B cell (primary cell): ENCODE measurements at regions not wholly inside any gene's neighbourhood (a gene's known extent, or its start where the extent isn't known, plus 50 kb on each side); places are given as distances from the start of the nearest gene placed in this dataset.

Source experiments
- EZH2 ChIP-seq: IDR thresholded peaks from 2 replicates; pipeline ENCODE4 v1.6.1; 2012; ENCODE audit warnings: borderline replicate concordance, low read depth, mild to moderate bottlenecking, moderate library complexity, low read length; ENCODE audit not compliant: insufficient read depth, poor library complexity, severe bottlenecking
- TF ChIP-seq, protein P1 (sequence below): fragments of 200-600 bp; IDR thresholded peaks from one replicate; pipeline ENCODE4 v1.8.0; 2022; ENCODE audit warnings: antibody characterized with exemption, mild to moderate bottlenecking

DNA sequence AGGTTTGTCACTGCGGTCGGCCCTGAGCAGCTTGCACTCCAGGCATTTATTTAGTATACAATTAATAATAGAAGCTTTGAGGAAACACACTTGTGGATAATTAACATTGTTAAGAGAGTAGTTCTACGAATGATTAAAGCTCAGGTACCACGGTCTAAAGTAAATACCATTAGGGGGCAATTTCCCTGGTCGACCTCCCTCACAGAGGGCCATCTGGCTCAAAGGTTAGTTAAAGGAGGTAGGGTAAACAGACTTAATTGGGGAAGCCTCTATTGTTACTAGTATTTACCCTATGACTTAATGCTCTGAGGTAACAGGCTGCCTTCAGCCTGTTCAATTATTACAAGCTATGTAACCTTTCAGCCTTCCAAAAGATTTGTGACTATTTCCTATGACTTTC, 122.3 kb upstream of the SLC44A3 start:
- TF ChIP-seq, protein P1, sequence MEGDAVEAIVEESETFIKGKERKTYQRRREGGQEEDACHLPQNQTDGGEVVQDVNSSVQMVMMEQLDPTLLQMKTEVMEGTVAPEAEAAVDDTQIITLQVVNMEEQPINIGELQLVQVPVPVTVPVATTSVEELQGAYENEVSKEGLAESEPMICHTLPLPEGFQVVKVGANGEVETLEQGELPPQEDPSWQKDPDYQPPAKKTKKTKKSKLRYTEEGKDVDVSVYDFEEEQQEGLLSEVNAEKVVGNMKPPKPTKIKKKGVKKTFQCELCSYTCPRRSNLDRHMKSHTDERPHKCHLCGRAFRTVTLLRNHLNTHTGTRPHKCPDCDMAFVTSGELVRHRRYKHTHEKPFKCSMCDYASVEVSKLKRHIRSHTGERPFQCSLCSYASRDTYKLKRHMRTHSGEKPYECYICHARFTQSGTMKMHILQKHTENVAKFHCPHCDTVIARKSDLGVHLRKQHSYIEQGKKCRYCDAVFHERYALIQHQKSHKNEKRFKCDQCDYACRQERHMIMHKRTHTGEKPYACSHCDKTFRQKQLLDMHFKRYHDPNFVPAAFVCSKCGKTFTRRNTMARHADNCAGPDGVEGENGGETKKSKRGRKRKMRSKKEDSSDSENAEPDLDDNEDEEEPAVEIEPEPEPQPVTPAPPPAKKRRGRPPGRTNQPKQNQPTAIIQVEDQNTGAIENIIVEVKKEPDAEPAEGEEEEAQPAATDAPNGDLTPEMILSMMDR: no peak
- TF ChIP-seq EZH2: no peak
